GM13977 (cell line): ENCODE measurements at regions not wholly inside any gene's neighbourhood (a gene's known extent, or its start where the extent isn't known, plus 50 kb on each side); places are given as distances from the start of the nearest gene placed in this dataset.

Experiments used
- DNase-seq: peaks from one replicate; pipeline ENCODE4 v3.0.0; 2012; ENCODE audit warnings: low spot score
- in situ Hi-C: fragments of 300-500 bp; cut with MboI; formaldehyde crosslinking; loops from one replicate; pipeline ENCODE4 v1.12.0; 2022; ENCODE audit warnings: low sequenced_read_pairs, low pct_unique_long_range_greater_than_20kb, mixed read lengths, inconsistent platforms; ENCODE audit not compliant: unreplicated experiment
- TF ChIP-seq, protein P1 (sequence below): IDR thresholded peaks from 2 replicates; pipeline ENCODE4 v1.5.1; 2012; ENCODE audit warnings: mild to moderate bottlenecking, control low read depth; ENCODE audit not compliant: insufficient read depth; ENCODE audit errors: extremely low read depth, missing control alignments

DNA sequence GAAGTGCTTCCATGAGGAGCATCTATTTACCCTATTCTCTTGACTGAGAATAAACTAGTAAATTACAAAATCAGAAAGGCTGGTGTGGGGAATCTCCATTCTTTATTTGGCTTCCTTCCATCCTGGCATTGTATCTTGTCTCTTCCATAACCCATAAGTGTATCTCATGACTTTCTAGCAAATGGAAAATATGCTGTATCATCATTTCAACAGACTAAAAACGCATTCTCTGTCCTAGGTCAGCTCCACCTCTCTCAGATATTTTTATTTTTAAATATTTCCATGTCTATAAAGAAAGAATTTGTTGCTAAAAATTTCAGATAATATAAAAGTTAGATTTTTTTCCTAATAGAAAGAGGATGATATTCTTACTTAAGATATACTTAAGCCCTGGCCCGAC is 154.2 kb upstream of the MYO16 start:
- DNase-seq = no peak
- in situ Hi-C loops = no loop called here
- TF ChIP-seq, protein P1, sequence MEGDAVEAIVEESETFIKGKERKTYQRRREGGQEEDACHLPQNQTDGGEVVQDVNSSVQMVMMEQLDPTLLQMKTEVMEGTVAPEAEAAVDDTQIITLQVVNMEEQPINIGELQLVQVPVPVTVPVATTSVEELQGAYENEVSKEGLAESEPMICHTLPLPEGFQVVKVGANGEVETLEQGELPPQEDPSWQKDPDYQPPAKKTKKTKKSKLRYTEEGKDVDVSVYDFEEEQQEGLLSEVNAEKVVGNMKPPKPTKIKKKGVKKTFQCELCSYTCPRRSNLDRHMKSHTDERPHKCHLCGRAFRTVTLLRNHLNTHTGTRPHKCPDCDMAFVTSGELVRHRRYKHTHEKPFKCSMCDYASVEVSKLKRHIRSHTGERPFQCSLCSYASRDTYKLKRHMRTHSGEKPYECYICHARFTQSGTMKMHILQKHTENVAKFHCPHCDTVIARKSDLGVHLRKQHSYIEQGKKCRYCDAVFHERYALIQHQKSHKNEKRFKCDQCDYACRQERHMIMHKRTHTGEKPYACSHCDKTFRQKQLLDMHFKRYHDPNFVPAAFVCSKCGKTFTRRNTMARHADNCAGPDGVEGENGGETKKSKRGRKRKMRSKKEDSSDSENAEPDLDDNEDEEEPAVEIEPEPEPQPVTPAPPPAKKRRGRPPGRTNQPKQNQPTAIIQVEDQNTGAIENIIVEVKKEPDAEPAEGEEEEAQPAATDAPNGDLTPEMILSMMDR = no peak

DNA sequence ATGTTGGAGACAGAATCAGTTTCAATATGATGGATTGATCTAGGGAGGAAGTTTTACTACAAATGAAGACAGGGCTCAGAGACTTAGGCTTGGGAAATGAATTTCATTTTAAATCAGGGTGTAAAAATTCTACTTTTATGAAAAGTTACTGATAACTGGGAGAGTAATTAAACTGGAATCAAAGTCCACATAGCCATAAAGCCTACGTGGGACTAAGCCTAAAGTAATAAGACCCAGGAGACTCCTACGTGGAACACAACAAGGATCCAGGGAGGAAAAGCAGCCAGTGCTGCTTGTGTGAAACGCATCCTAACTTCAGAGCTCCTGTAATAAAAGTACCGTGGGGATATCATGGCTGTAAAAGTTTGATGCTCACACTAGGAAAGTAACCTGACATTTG is 152.0 kb upstream of the MYO16 start:
- no peak for DNase-seq
- in situ Hi-C loops = no loop called here
- TF ChIP-seq, protein P1 = no peak

DNA sequence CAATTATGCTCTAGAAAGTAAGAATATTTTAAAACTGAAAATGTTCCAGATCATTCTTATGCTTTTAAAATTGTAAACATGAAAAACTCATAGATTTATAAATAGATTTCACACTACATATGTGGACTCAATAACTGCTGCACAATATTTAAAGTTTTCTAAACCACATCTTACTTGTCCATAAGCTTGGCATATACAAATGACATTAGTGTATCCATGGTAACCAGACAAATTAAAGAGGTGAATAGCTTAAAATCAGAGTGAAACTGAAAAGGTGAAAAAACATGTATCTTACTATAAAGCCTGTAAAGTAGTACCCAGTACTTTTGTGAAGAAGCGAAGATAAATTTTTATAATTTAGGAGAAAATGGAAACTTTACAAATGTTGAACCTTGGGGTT is 151.2 kb upstream of the MYO16 start:
- in situ Hi-C loops = no loop called here
- DNase-seq = no peak
- TF ChIP-seq, protein P1 = no peak

DNA sequence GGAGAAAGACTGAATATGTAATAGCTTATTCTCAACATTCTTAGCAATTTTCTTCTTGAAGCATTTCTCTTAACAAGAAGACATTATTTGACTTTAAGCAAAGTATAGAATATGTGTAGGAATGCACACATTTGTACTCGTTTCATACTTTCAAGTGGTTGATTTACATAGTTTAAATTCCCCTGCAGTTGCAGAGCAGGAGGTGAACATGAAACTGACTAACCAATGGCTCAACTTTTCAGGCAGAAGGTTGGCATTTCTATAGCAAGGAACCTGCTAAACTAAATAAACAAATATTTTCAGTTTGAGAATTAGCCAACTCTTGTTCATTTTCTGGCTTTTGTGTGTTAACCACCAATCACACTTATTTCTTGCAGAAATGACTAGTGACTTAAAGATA is 145.4 kb upstream of the MYO16 start:
- TF ChIP-seq, protein P1 = no peak
- no peak for DNase-seq
- in situ Hi-C loops = no loop called here

DNA sequence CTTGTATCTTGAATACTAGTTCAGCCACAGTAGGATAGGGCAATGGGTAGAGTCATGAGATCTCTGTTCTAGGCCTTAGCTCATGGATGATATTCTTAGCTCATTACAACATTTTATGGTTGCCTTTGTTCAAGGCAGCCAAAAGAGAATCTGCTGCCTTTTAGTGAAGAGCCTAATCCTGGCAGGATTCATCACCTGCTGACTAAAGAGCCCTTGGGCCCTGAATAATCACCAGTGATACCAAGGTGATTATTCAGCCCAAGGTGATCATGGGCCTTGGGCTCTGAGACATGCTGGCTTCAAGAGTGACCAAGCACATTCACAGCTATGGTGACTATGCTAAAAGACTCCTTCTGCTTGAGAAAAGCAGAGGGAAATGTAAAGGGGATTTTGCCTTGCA is 143.3 kb upstream of the MYO16 start:
- TF ChIP-seq, protein P1 = no peak

DNA sequence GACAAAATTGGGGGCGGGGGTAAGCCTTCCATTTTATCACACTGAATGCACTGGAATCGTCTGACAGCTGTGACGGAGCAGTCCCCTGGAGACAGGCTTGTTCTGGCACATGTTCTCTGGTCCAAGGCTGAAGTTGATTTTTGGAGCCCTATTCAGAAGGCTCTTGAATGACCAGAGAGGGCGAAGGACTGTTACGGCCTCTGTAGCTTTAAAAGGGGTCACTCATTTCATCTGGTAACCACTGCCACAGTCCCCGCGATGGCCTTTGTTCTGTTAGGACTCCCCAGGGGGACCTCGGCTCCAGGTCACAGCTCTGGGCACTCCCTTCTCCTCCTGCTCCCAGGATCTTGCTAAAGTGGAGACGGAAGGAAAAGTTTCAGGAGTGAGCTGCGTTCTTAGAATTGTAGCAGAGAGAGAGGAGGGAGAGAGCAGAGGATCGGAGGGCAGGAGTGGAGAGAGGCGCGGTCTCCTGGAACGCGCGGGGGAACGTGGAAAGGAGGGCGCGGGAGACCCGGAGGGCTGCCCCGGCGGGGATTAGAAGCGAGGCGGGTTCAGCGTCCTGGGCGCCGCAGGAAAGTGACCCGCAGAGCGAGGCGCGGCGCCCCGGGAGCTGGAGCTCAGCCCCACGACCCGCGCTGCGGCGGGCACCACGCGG is 134.3 kb upstream of the MYO16 start:
- DNase-seq = no peak
- in situ Hi-C loops = no loop called here
- TF ChIP-seq, protein P1 = no peak

More for the DNA sequence above, 143.3 kb upstream of the MYO16 start:
- DNase-seq = no peak
- in situ Hi-C loops = no loop called here
